Activated CD8-positive, alpha-beta T cell treated with anti-CD3 and anti-CD28 coated beads, Interleukin-2, amount 10 ng/mL, durations not matched to agents 7 days and 5 days (primary cell): ENCODE measurements at regions not wholly inside any gene's neighbourhood (a gene's known extent, or its start where the extent isn't known, plus 50 kb on each side); places are given as distances from the start of the nearest gene placed in this dataset.

Experiments
- ATAC-seq: fragments of 150-1000 bp; cut with Tn5 transposase; one replicate; pipeline ENCODE4 v1.10.0; 2021; ENCODE audit warnings: moderate library complexity
- CTCF ChIA-PET: fragments of 350-600 bp; sonication (Branson Sonifier 250); formaldehyde crosslinking; loops from one replicate; lab custom pipeline; 2021; ENCODE audit warnings: antibody characterized with exemption; lab: Charles Lee
- POLR2A ChIA-PET: fragments of 350-600 bp; sonication (Branson Sonifier 250); formaldehyde crosslinking; loops from one replicate; lab custom pipeline; 2021; ENCODE audit warnings: antibody characterized with exemption; lab: Charles Lee
- DNase-seq: peaks from one replicate; pipeline ENCODE4 v3.0.0-alpha.2; 2020
- H3K27ac Mint-ChIP-seq: one replicate; pipeline ENCODE4 v1.8.0; 2021; ENCODE audit warnings: mild to moderate bottlenecking, mixed read lengths
- H3K27me3 Mint-ChIP-seq: one replicate; pipeline ENCODE4 v1.8.0; 2021; ENCODE audit warnings: low read depth, mixed read lengths
- H3K36me3 Mint-ChIP-seq: one replicate; pipeline ENCODE4 v1.8.0; 2021; ENCODE audit warnings: low read depth, mixed read lengths
- H3K4me1 Mint-ChIP-seq: one replicate; pipeline ENCODE4 v1.8.0; 2021; ENCODE audit warnings: low read depth, mixed read lengths
- H3K4me3 Mint-ChIP-seq: one replicate; pipeline ENCODE4 v1.8.0; 2021; ENCODE audit warnings: mild to moderate bottlenecking, mixed read lengths
- H3K9me3 Mint-ChIP-seq: one replicate; pipeline ENCODE4 v1.8.0; 2022; ENCODE audit warnings: mixed read lengths; ENCODE audit not compliant: insufficient read depth

DNA sequence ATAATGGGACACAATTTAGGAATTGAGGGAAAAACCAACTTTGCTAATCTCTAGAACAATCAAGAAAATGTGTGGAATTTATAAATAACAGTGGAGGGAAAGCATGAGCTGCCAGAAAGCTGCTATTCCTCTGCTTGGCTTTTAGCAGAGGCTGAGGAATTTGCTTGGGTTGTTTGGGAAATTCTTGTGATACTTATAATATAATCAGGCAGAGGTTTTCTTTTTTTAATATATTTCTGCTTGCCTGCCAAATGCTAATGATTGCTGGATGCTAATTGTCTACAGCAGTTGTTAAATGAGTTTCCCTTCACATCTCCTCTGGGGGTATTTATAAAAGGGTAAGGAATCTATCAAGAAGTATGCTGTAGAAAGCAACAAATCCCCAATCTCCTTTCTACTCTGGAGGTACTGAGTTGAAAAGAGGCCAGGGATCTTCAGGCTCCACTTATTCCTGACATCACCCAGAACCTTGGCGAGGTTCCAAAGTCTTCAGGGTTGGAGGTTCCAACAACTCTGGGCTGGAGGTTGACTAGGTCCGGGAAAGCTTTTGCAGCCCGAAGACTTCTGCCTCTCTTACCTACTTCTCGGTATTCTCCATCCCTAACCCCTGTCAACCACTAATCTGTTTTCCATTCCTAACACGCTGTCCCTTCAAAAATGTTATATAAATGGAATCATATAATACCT, 60.4 kb upstream of the TMED7 start:
- ATAC-seq, result no peak
- CTCF ChIA-PET, result no interaction called here
- Mint-ChIP-seq H3K27me3 (peaks cover 24% of the 10 kb centered on the region), H3K4me3 (no peak overlapping the region), H3K9me3 (no peaks in the 10 kb centered on the region), H3K4me1 (no peaks in the 10 kb centered on the region), H3K27ac (no peak overlapping the region), H3K36me3 (no peaks in the 10 kb centered on the region)
- DNase-seq, result no peak
- POLR2A ChIA-PET, result no interaction called here

DNA sequence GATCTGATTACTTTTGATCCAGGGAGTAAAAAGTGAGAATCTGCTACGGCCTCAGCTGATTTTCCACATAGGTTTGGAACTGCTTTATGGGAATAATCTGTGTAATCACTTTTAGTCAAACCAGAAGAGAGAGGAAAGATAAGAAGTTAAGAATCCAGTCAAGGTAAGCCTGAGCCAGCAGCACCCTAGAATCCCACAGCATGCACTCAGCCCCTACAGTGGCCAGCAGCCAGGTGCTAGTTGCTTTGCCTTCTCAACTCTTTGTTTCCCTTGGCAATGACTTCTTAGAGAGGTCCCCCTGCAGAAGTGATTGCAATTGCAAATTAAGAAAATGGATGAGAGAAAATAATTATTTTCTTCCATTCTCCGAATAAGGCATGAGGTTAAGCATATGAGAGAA, 59.7 kb upstream of the TMED7 start:
- CTCF ChIA-PET, result no interaction called here
- no peaks in the 10 kb centered on the region for H3K4me1 Mint-ChIP-seq
- H3K4me3 Mint-ChIP-seq, result no peak overlapping the region
- POLR2A ChIA-PET, result no interaction called here
- no peak for ATAC-seq
- no peaks in the 10 kb centered on the region for H3K36me3 Mint-ChIP-seq
- H3K27ac Mint-ChIP-seq, result no peak overlapping the region
- H3K9me3 Mint-ChIP-seq, result no peaks in the 10 kb centered on the region
- DNase-seq, result no peak
- H3K27me3 Mint-ChIP-seq, result peaks cover 25% of the 10 kb centered on the region

DNA sequence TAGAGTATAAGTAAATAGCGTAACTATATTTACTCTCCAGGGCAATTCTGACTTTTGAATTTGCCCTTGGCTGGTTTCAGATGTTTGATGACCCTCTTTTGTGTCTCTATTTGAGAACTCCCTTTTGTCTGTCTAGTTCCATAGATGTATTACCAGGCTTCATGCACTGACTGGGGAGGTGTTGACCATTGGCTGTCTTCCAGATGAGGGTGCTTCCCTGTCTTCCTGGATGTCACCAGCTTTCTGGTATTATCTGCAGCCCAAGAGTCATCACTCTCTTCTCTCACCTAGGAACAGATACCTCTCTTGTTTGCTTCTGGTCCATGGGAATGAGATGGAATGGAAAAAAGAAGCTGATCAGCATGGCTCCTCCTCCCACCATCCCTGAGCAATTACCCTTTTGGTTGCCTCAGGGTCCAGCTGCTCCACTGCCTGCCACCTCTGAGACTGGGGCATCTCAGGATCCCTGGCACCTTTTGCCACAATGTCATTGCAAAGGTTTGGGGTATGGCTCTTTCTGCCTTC, 58.7 kb upstream of the TMED7 start:
- DNase-seq (no peak), ATAC-seq (no peak)
- Mint-ChIP-seq H3K4me3 (no peak overlapping the region), H3K27me3 (peaks cover 25% of the 10 kb centered on the region), H3K9me3 (no peaks in the 10 kb centered on the region), H3K36me3 (no peaks in the 10 kb centered on the region), H3K27ac (no peak overlapping the region), H3K4me1 (no peaks in the 10 kb centered on the region)
- POLR2A ChIA-PET, result no interaction called here
- CTCF ChIA-PET, result no interaction called here

DNA sequence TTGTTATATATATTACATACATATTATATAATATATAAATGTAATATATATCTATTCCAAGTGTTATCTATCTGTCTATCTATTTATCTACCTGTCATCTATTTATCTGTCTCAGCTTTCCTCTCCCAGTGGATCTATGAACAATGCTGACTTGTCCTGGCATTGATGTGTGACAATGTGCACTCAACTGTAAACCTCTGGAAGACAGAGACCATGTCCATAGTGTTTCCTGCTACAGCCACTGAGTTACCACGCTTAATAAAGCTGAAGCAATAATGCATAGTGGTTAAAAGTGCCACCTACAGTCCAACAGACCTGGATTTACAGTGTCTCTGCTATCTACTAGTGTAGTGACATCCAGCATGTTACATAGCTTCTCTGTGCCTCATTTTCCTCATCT, 57.2 kb upstream of the TMED7 start:
- no peaks in the 10 kb centered on the region for H3K36me3 Mint-ChIP-seq
- no peaks in the 10 kb centered on the region for H3K4me1 Mint-ChIP-seq
- peaks cover 16% of the 10 kb centered on the region for H3K27me3 Mint-ChIP-seq
- no peaks in the 10 kb centered on the region for H3K9me3 Mint-ChIP-seq
- ChIA-PET CTCF (no interaction called here), POLR2A (no interaction called here)
- no peak overlapping the region for H3K4me3 Mint-ChIP-seq
- ATAC-seq (no peak), DNase-seq (no peak)
- H3K27ac Mint-ChIP-seq, result no peak overlapping the region
